GM12875 (cell line): ENCODE measurements at regions not wholly inside any gene's neighbourhood (a gene's known extent, or its start where the extent isn't known, plus 50 kb on each side); places are given as distances from the start of the nearest gene placed in this dataset.
"Not testable (repeated sequence)": the region's sequence is repeated elsewhere in the genome, so short reads cannot be mapped to it uniquely, and the experiment has no call there.

Source experiments
- H3K4me3 ChIP-seq: one replicate; pipeline ENCODE4 v1.5.1; 2011; ENCODE audit warnings: low read depth, low read length, control low read depth
- CTCF ChIP-seq: IDR thresholded peaks from 2 replicates; pipeline ENCODE4 v1.5.1; 2011; ENCODE audit warnings: low read depth, mild to moderate bottlenecking, control low read depth, inconsistent platforms, low read length, moderate library complexity, borderline replicate concordance; ENCODE audit not compliant: insufficient read depth

- TF ChIP-seq CTCF = no peak
Observed at GRCh38 chr5:93998951-93999455, 257.6 kb upstream of the POU5F2 start.

DNA sequence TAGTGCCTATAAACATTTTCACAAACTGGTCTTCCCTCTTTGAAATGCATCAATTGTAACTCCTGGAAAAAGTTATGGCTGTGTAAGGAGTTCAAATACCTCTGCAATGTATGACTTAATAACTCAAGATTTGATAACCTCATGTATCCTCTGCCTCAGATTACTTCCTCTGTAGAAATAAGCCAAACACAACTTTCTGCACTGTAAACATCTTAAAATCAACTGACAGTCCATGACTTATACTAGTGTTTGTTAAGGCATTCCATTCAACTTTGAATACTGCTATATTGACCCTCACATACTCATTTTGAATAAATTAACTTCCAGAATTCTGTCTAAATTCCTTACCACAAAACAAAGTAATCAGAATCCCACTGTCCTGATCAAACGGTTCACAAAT is 256.2 kb upstream of the POU5F2 start:
- no peak overlapping the region for H3K4me3 ChIP-seq
- TF ChIP-seq CTCF = no peak

More at GRCh38 chr5:93998951-93999455, 257.6 kb upstream of the POU5F2 start:
- no peak overlapping the region for H3K4me3 ChIP-seq

GRCh38 chr5:93995126-93995621 is 253.8 kb upstream of the POU5F2 start:
- no peak overlapping the region for H3K4me3 ChIP-seq
- TF ChIP-seq CTCF = no peak

DNA sequence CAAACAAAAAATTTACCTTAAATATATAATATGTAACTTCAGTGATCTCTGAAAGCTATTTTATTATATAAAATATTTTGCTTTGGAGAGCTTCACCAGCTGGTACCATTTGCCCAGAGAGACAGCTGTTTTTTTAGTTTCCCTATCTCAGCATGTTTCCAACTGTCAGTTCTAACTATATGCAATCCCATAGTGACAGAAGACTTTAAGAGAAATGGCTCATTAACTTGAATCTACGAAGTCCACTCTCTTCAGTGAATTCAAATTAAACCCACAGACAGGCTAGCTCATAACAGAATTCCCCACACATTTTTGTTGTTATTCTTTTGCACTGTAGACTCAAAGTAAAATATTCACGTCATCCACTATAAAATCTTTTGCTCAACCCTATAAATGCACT is 251.8 kb upstream of the POU5F2 start:
- no peak overlapping the region for H3K4me3 ChIP-seq
- TF ChIP-seq CTCF = no peak

DNA sequence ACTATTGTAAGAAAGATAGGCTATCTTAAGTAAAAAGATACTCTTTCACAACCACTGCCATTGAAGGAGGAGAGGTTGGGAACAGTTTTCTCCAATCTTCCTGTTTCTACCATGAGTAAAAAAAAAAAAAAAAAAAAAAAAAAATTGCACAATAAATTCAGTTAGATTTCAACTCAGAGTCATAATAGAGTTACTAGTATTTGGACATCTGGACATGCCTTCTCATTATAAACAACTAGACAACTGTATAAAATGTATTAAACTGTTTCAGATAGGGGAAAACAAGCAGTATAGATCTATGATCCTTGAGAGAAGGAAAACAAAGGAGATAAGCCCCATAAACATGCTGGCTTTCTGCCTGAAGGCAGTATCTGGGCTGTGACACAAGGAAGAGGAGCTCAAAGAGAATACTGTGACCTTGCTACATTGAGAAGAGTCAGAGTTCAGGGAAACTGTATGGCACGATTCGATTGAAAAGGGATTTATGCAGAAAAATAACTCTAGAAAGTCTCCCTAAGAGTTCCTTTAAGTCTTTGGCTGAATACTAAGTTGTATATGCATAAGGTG is 249.2 kb upstream of the POU5F2 start:
- no peak for TF ChIP-seq CTCF
- no peak overlapping the region for H3K4me3 ChIP-seq

- not testable (repeated sequence) for H3K4me3 ChIP-seq
Observed at GRCh38 chr5:93985940-93986570, 244.7 kb upstream of the POU5F2 start.

GRCh38 chr5:93978222-93978621 is 236.8 kb upstream of the POU5F2 start:
- no peak for TF ChIP-seq CTCF
- H3K4me3 ChIP-seq = no peak overlapping the region
